ENCODE measurements at regions not wholly inside any gene's neighbourhood (a gene's known extent, or its start where the extent isn't known, plus 50 kb on each side); places are given as distances from the start of the nearest gene placed in this dataset.

GRCh38 chr18:3342628-3343027 lies 80.7 kb downstream of the MYL12B start:
- Histone ChIP-seq H3K9me2 (ENCODE audit: low read depth, low read length) (no peaks in the 10 kb centered on the region), H3F3A (ENCODE audit: insufficient read depth, low read length) (no peaks in the 10 kb centered on the region), H3K4me2 (ENCODE audit: low read length) (no peak overlapping the region), H3K9ac (ENCODE audit: low read length) (no peak overlapping the region), H3K27me3 (ENCODE audit: insufficient read depth, low read length) (no peaks in the 10 kb centered on the region), H3K9me3 (ENCODE audit: low read length) (no peaks in the 10 kb centered on the region), H3K79me2 (ENCODE audit: insufficient read depth, low read length) (no peaks in the 10 kb centered on the region), H3K4me1 (ENCODE audit: insufficient read depth, low read length, severe bottlenecking) (no peaks in the 10 kb centered on the region), H3K36me3 (ENCODE audit: insufficient read depth, low read length) (no peaks in the 10 kb centered on the region), H2AFZ (ENCODE audit: low read length) (no peak overlapping the region), H3K4me3 (ENCODE audit: low read depth, low read length, poor library complexity, severe bottlenecking) (no peak overlapping the region), H3K27ac (ENCODE audit: low read depth, low read length, poor library complexity, severe bottlenecking) (no peak overlapping the region), H4K20me1 (ENCODE audit: insufficient read depth, low read length) (no peaks in the 10 kb centered on the region)
- TF ChIP-seq EZH2 (IDR thresholded peaks at IDR 0.05; ENCODE audit: borderline replicate concordance, low read length): no peak
- no peak for TF ChIP-seq CTCF (IDR thresholded peaks at IDR 0.05; ENCODE audit: low read length)

GRCh38 chr18:3345452-3345851 lies 83.5 kb downstream of the MYL12B start:
- no peak for TF ChIP-seq EZH2 (IDR thresholded peaks at IDR 0.05; ENCODE audit: borderline replicate concordance, low read length)
- no peak for TF ChIP-seq CTCF (IDR thresholded peaks at IDR 0.05; ENCODE audit: low read length)
- no peaks in the 10 kb centered on the region for H3K36me3 ChIP-seq (ENCODE audit: insufficient read depth, low read length)
- no peak overlapping the region for H3K4me3 ChIP-seq (ENCODE audit: low read depth, low read length, poor library complexity, severe bottlenecking)
- H3K9me3 ChIP-seq (ENCODE audit: low read length): no peaks in the 10 kb centered on the region
- H3K27ac ChIP-seq (ENCODE audit: low read depth, low read length, poor library complexity, severe bottlenecking): no peak overlapping the region
- H4K20me1 ChIP-seq (ENCODE audit: insufficient read depth, low read length): no peaks in the 10 kb centered on the region
- H2AFZ ChIP-seq (ENCODE audit: low read length): no peak overlapping the region
- H3K4me1 ChIP-seq (ENCODE audit: insufficient read depth, low read length, severe bottlenecking): no peaks in the 10 kb centered on the region
- H3K4me2 ChIP-seq (ENCODE audit: low read length): no peak overlapping the region
- no peak overlapping the region for H3K9ac ChIP-seq (ENCODE audit: low read length)
- H3K9me2 ChIP-seq (ENCODE audit: low read depth, low read length): no peaks in the 10 kb centered on the region
- H3F3A ChIP-seq (ENCODE audit: insufficient read depth, low read length): no peaks in the 10 kb centered on the region
- H3K79me2 ChIP-seq (ENCODE audit: insufficient read depth, low read length): no peaks in the 10 kb centered on the region
- no peaks in the 10 kb centered on the region for H3K27me3 ChIP-seq (ENCODE audit: insufficient read depth, low read length)

GRCh38 chr18:3345885-3346284 lies 84.0 kb downstream of the MYL12B start:
- no peak overlapping the region for H3K9ac ChIP-seq (ENCODE audit: low read length)
- no peaks in the 10 kb centered on the region for H3K9me2 ChIP-seq (ENCODE audit: low read depth, low read length)
- no peaks in the 10 kb centered on the region for H3K4me1 ChIP-seq (ENCODE audit: insufficient read depth, low read length, severe bottlenecking)
- H2AFZ ChIP-seq (ENCODE audit: low read length): no peak overlapping the region
- no peak for TF ChIP-seq CTCF (IDR thresholded peaks at IDR 0.05; ENCODE audit: low read length)
- no peak for TF ChIP-seq EZH2 (IDR thresholded peaks at IDR 0.05; ENCODE audit: borderline replicate concordance, low read length)
- H4K20me1 ChIP-seq (ENCODE audit: insufficient read depth, low read length): no peaks in the 10 kb centered on the region
- H3K79me2 ChIP-seq (ENCODE audit: insufficient read depth, low read length): no peaks in the 10 kb centered on the region
- H3K9me3 ChIP-seq (ENCODE audit: low read length): no peaks in the 10 kb centered on the region
- H3F3A ChIP-seq (ENCODE audit: insufficient read depth, low read length): no peaks in the 10 kb centered on the region
- no peak overlapping the region for H3K4me3 ChIP-seq (ENCODE audit: low read depth, low read length, poor library complexity, severe bottlenecking)
- no peak overlapping the region for H3K27ac ChIP-seq (ENCODE audit: low read depth, low read length, poor library complexity, severe bottlenecking)
- H3K4me2 ChIP-seq (ENCODE audit: low read length): no peak overlapping the region
- H3K27me3 ChIP-seq (ENCODE audit: insufficient read depth, low read length): no peaks in the 10 kb centered on the region
- no peaks in the 10 kb centered on the region for H3K36me3 ChIP-seq (ENCODE audit: insufficient read depth, low read length)

Measured in OCI-LY1 (cell line).